Urinary bladder (tissue), 3 donors: ENCODE measurements at regions not wholly inside any gene's neighbourhood (a gene's known extent, or its start where the extent isn't known, plus 50 kb on each side); places are given as distances from the start of the nearest gene placed in this dataset.
A peak's percentile ranks its signal among the peaks of the same experiment; 100 is the strongest.
"Not testable (repeated sequence)": the region's sequence is repeated elsewhere in the genome, so short reads cannot be mapped to it uniquely, and the experiment has no call there.

Experiments
- DNase-seq: peaks from one replicate; pipeline ENCODE4 v3.0.0-alpha.2; 2015; ENCODE audit errors: extremely low spot score
- H3K27ac ChIP-seq: one replicate; pipeline ENCODE4 v1.5.1; 2013; ENCODE audit warnings: low read depth, mild to moderate bottlenecking, moderate library complexity
- H3K36me3 ChIP-seq: one replicate; pipeline ENCODE4 v1.6.1; 2013; ENCODE audit warnings: mild to moderate bottlenecking, moderate library complexity; ENCODE audit not compliant: insufficient read depth
- H3K4me1 ChIP-seq: one replicate; pipeline ENCODE4 v1.6.1; 2013; ENCODE audit warnings: mild to moderate bottlenecking, moderate library complexity; ENCODE audit not compliant: insufficient read depth
- H3K4me3 ChIP-seq: one replicate; pipeline ENCODE4 v1.5.1; 2013; ENCODE audit warnings: low read depth, low read length
- WGBS: extraction: QIAGEN DNeasy Blood & Tissue Kit; methylation state at CpG from one replicate; pipeline ENCODE4 v1.1.7; 2013; 5-methylcytosine and 5-hydroxymethylcytosine counted together
- donor health status: healthy with polysubstance abuse.
- donor health status: healthy.

GRCh38 chr1:229928767-229929166 lies 138.3 kb upstream of the GALNT2 start:
- Histone ChIP-seq H3K4me3 (no peak overlapping the region), H3K36me3 (no peaks in the 10 kb centered on the region), H3K4me1 (no peaks in the 10 kb centered on the region), H3K27ac (no peak overlapping the region)
- DNase-seq: no peak
- 79% methylated on average over 7 of the region's 7 CpGs for WGBS

GRCh38 chr1:229931751-229932150 lies 135.3 kb upstream of the GALNT2 start:
- not testable (repeated sequence) for DNase-seq, H3K27ac ChIP-seq, H3K36me3 ChIP-seq, H3K4me1 ChIP-seq, H3K4me3 ChIP-seq
- 96% methylated on average over 21 of the region's 21 CpGs for WGBS

GRCh38 chr1:229935157-229935556 lies 131.9 kb upstream of the GALNT2 start:
- not testable (repeated sequence) for H3K36me3 ChIP-seq, DNase-seq, H3K4me3 ChIP-seq, H3K27ac ChIP-seq, H3K4me1 ChIP-seq
- WGBS: 85% methylated on average over 6 of the region's 6 CpGs

- no peak overlapping the region for H3K27ac ChIP-seq
- H3K36me3 ChIP-seq: no peaks in the 10 kb centered on the region
- no peaks in the 10 kb centered on the region for H3K4me1 ChIP-seq
- H3K4me3 ChIP-seq: no peak overlapping the region
- DNase-seq: no peak
- WGBS: 86% methylated on average over 4 of the region's 4 CpGs
Measured at GRCh38 chr1:229938551-229938950, 128.5 kb upstream of the GALNT2 start.

- no peak overlapping the region for H3K27ac ChIP-seq
- no peaks in the 10 kb centered on the region for H3K36me3 ChIP-seq
- DNase-seq: no peak
- WGBS: 28% methylated on average over 6 of the region's 6 CpGs
- no peaks in the 10 kb centered on the region for H3K4me1 ChIP-seq
- no peak overlapping the region for H3K4me3 ChIP-seq
Measured at GRCh38 chr1:229940684-229941083, 126.4 kb upstream of the GALNT2 start.

- no peak for DNase-seq
- Histone ChIP-seq H3K36me3 (no peaks in the 10 kb centered on the region), H3K4me1 (no peaks in the 10 kb centered on the region), H3K27ac (no peak overlapping the region), H3K4me3 (no peak overlapping the region)
- WGBS: 66% methylated on average over 8 of the region's 8 CpGs
Measured at GRCh38 chr1:229941160-229941559, 125.9 kb upstream of the GALNT2 start.

- Histone ChIP-seq H3K27ac (no peak overlapping the region), H3K36me3 (no peaks in the 10 kb centered on the region), H3K4me3 (no peak overlapping the region), H3K4me1 (no peaks in the 10 kb centered on the region)
- no peak for DNase-seq
- 85% methylated on average over 10 of the region's 10 CpGs for WGBS
Measured at GRCh38 chr1:229941831-229942230, 125.2 kb upstream of the GALNT2 start.

GRCh38 chr1:229942501-229942900 lies 124.5 kb upstream of the GALNT2 start:
- DNase-seq: no peak
- 69% methylated on average over 1 of the region's 1 CpG for WGBS
- Histone ChIP-seq H3K4me3 (no peak overlapping the region), H3K36me3 (no peaks in the 10 kb centered on the region), H3K4me1 (no peaks in the 10 kb centered on the region), H3K27ac (no peak overlapping the region)

- no peak overlapping the region for H3K27ac ChIP-seq
- no peak overlapping the region for H3K4me3 ChIP-seq
- H3K4me1 ChIP-seq: no peaks in the 10 kb centered on the region
- WGBS: 76% methylated on average over 7 of the region's 7 CpGs
- H3K36me3 ChIP-seq: no peaks in the 10 kb centered on the region
- peak; percentile 11 for DNase-seq
Measured at GRCh38 chr1:229943148-229943714, 123.8 kb upstream of the GALNT2 start.

GRCh38 chr1:229943988-229944743 lies 122.9 kb upstream of the GALNT2 start:
- H3K36me3 ChIP-seq: no peaks in the 10 kb centered on the region
- no peak overlapping the region for H3K27ac ChIP-seq
- WGBS: 92% methylated on average over 29 of the region's 29 CpGs
- DNase-seq: no peak
- no peak overlapping the region for H3K4me3 ChIP-seq
- H3K4me1 ChIP-seq: no peaks in the 10 kb centered on the region

- 97% methylated on average over 4 of the region's 4 CpGs for WGBS
- Histone ChIP-seq H3K36me3 (no peaks in the 10 kb centered on the region), H3K27ac (no peak overlapping the region), H3K4me3 (no peak overlapping the region), H3K4me1 (no peaks in the 10 kb centered on the region)
- DNase-seq: no peak
Measured at GRCh38 chr1:229945795-229946194, 121.2 kb upstream of the GALNT2 start.

- Histone ChIP-seq H3K36me3 (no peaks in the 10 kb centered on the region), H3K4me3 (no peak overlapping the region), H3K27ac (no peak overlapping the region), H3K4me1 (no peaks in the 10 kb centered on the region)
- no peak for DNase-seq
- WGBS: 51% methylated on average over 3 of the region's 3 CpGs
Measured at GRCh38 chr1:229947968-229948367, 119.1 kb upstream of the GALNT2 start.

- no peak overlapping the region for H3K27ac ChIP-seq
- no peaks in the 10 kb centered on the region for H3K36me3 ChIP-seq
- H3K4me3 ChIP-seq: no peak overlapping the region
- no peaks in the 10 kb centered on the region for H3K4me1 ChIP-seq
- no peak for DNase-seq
- WGBS: 77% methylated on average over 9 of the region's 9 CpGs
Measured at GRCh38 chr1:229948438-229948837, 118.6 kb upstream of the GALNT2 start.

- DNase-seq: no peak
- WGBS: 61% methylated on average over 3 of the region's 3 CpGs
- Histone ChIP-seq H3K36me3 (no peaks in the 10 kb centered on the region), H3K27ac (no peak overlapping the region), H3K4me3 (no peak overlapping the region), H3K4me1 (no peaks in the 10 kb centered on the region)
Measured at GRCh38 chr1:229949500-229949899, 117.5 kb upstream of the GALNT2 start.
